ENCODE measurements at regions not wholly inside any gene's neighbourhood (a gene's known extent, or its start where the extent isn't known, plus 50 kb on each side); places are given as distances from the start of the nearest gene placed in this dataset.

GRCh38 chr7:149599636-149600206 is 102.1 kb upstream of the ZNF746 start:
- no peak for TF ChIP-seq EZH2 (IDR thresholded peaks at IDR 0.05; ENCODE audit: borderline replicate concordance, low read depth, low read length, severe bottlenecking)
- no peak for TF ChIP-seq CTCF (IDR thresholded peaks at IDR 0.05; ENCODE audit: borderline replicate concordance, extremely low read depth, low read length, poor library complexity, severe bottlenecking)

All from DND-41 (cell line).